Activated T-cell treated with anti-CD3 and anti-CD28 coated beads, Interleukin-2, amount 50 U/mL, for 24 hours (primary cell): ENCODE measurements at regions not wholly inside any gene's neighbourhood (a gene's known extent, or its start where the extent isn't known, plus 50 kb on each side); places are given as distances from the start of the nearest gene placed in this dataset.
"Not testable (repeated sequence)": the region's sequence is repeated elsewhere in the genome, so short reads cannot be mapped to it uniquely, and the experiment has no call there.

Source experiments
- DNase-seq: peaks from one replicate; pipeline ENCODE4 v3.0.0-alpha.2; 2020
- H3K27ac Mint-ChIP-seq: 2 replicates; pipeline ENCODE4 v1.8.0; 2020; ENCODE audit warnings: mild to moderate bottlenecking, mixed read lengths
- H3K27me3 Mint-ChIP-seq: 2 replicates; pipeline ENCODE4 v1.8.0; 2020; ENCODE audit warnings: mixed read lengths
- H3K36me3 Mint-ChIP-seq: 2 replicates; pipeline ENCODE4 v1.8.0; 2020; ENCODE audit warnings: low read depth, mixed read lengths
- H3K4me1 Mint-ChIP-seq: 2 replicates; pipeline ENCODE4 v1.8.0; 2020; ENCODE audit warnings: low read depth, mixed read lengths
- H3K4me3 Mint-ChIP-seq: 2 replicates; pipeline ENCODE4 v1.8.0; 2020; ENCODE audit warnings: mild to moderate bottlenecking, moderate library complexity, mixed read lengths
- H3K9me3 Mint-ChIP-seq: 2 replicates; pipeline ENCODE4 v1.8.0; 2020; ENCODE audit warnings: mixed read lengths

GRCh38 chrX:128897621-128898020, 625.7 kb downstream of the SMARCA1 start:
- no peak overlapping the region for H3K4me3 Mint-ChIP-seq
- no peaks in the 10 kb centered on the region for H3K27me3 Mint-ChIP-seq
- no peak overlapping the region for H3K27ac Mint-ChIP-seq
- H3K4me1 Mint-ChIP-seq: no peaks in the 10 kb centered on the region
- no peak for DNase-seq
- H3K9me3 Mint-ChIP-seq: no peaks in the 10 kb centered on the region
- H3K36me3 Mint-ChIP-seq: no peaks in the 10 kb centered on the region

DNA sequence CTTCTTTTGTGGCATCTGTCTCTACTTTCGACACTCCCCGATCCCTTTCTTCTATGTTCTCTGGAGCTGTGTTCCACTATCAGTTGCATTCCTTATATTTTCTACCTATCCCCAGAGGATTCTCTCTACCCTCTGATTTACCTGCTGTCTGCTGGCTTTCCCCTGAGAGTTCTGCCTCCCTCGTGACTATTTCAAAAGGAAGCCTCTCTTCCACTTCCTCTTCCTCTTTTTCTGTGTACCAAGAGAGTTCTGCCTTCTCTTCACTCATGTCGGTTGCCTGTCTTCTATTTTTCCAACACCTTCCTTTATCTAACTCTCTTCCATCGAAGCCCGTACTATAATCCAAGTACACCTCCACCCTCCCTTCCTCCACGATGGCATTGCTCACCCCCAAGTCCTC, 631.7 kb downstream of the SMARCA1 start:
- DNase-seq: no peak
- no peak overlapping the region for H3K4me3 Mint-ChIP-seq
- H3K36me3 Mint-ChIP-seq: no peaks in the 10 kb centered on the region

GRCh38 chrX:128884430-128884829, 638.9 kb downstream of the SMARCA1 start:
- Mint-ChIP-seq H3K4me1 (no peaks in the 10 kb centered on the region), H3K9me3 (no peaks in the 10 kb centered on the region), H3K27me3 (peaks cover 4% of the 10 kb centered on the region), H3K27ac (no peak overlapping the region), H3K4me3 (no peak overlapping the region), H3K36me3 (no peaks in the 10 kb centered on the region)
- DNase-seq: no peak

More for the DNA sequence above, 631.7 kb downstream of the SMARCA1 start:
- H3K4me1 Mint-ChIP-seq: no peaks in the 10 kb centered on the region
- no peaks in the 10 kb centered on the region for H3K27me3 Mint-ChIP-seq
- H3K27ac Mint-ChIP-seq: no peak overlapping the region
- no peaks in the 10 kb centered on the region for H3K9me3 Mint-ChIP-seq

- H3K9me3 Mint-ChIP-seq: no peaks in the 10 kb centered on the region
Measured at GRCh38 chrX:128883650-128884049, 639.6 kb downstream of the SMARCA1 start.

DNA sequence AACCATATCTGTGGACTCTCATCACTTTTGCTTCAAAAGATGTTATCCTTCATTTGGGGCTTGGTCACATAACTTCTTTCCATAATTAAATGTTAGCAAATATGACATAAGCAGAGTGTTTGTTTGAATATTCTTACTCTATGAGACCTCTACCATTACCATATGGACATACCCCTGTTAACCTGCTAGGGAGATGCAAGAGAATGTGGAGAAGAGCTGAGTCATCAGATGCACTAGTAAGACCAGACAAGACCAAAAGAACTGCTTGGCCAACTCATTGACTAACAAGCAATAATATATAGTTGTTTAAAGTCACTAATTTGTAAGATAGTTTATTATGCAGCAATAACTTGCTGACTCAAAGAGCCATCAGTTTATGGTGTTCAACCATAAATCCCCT, 652.9 kb downstream of the SMARCA1 start:
- Mint-ChIP-seq H3K4me1 (no peaks in the 10 kb centered on the region), H3K27me3 (peaks cover 22% of the 10 kb centered on the region), H3K4me3 (no peak overlapping the region), H3K27ac (no peak overlapping the region), H3K9me3 (no peaks in the 10 kb centered on the region), H3K36me3 (no peaks in the 10 kb centered on the region)
- DNase-seq: no peak

More at GRCh38 chrX:128883650-128884049, 639.6 kb downstream of the SMARCA1 start:
- Mint-ChIP-seq H3K27me3 (peaks cover 4% of the 10 kb centered on the region), H3K36me3 (no peaks in the 10 kb centered on the region), H3K4me3 (no peak overlapping the region), H3K27ac (no peak overlapping the region), H3K4me1 (no peaks in the 10 kb centered on the region)
- no peak for DNase-seq

- Mint-ChIP-seq H3K36me3 (no peaks in the 10 kb centered on the region), H3K27ac (no peak overlapping the region), H3K9me3 (no peaks in the 10 kb centered on the region), H3K4me1 (no peaks in the 10 kb centered on the region), H3K27me3 (peaks cover 13% of the 10 kb centered on the region), H3K4me3 (no peak overlapping the region)
- DNase-seq: no peak
Measured at GRCh38 chrX:128862557-128862956, 660.7 kb downstream of the SMARCA1 start.

GRCh38 chrX:128848374-128848773, 674.9 kb downstream of the SMARCA1 start:
- H3K4me1 Mint-ChIP-seq: no peaks in the 10 kb centered on the region
- no peak overlapping the region for H3K27ac Mint-ChIP-seq

DNA sequence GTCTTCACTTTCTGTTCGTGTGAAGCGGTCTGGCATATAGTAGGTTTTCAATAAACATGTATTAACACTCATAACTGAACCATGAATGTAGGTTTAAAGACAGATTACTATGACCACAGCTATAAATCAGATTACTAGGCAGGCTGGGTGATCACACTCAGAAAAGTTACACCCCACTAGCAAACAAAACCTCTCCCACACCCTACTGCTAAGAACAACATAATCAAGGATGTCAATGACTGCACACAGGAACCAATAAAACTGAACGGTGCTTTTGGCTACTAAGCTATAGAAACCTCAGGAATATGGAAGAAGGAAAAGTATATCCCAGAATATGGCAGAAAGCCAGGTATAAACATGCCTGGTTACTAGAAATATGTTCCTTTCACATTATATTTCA, 676.9 kb downstream of the SMARCA1 start:
- Mint-ChIP-seq H3K27ac (no peak overlapping the region), H3K36me3 (no peaks in the 10 kb centered on the region), H3K4me1 (no peaks in the 10 kb centered on the region), H3K4me3 (no peak overlapping the region), H3K9me3 (no peaks in the 10 kb centered on the region), H3K27me3 (peaks cover 13% of the 10 kb centered on the region)
- DNase-seq: no peak

More at GRCh38 chrX:128848374-128848773, 674.9 kb downstream of the SMARCA1 start:
- no peaks in the 10 kb centered on the region for H3K36me3 Mint-ChIP-seq
- no peak for DNase-seq
- H3K27me3 Mint-ChIP-seq: peaks cover 17% of the 10 kb centered on the region
- H3K9me3 Mint-ChIP-seq: no peaks in the 10 kb centered on the region
- H3K4me3 Mint-ChIP-seq: no peak overlapping the region

DNA sequence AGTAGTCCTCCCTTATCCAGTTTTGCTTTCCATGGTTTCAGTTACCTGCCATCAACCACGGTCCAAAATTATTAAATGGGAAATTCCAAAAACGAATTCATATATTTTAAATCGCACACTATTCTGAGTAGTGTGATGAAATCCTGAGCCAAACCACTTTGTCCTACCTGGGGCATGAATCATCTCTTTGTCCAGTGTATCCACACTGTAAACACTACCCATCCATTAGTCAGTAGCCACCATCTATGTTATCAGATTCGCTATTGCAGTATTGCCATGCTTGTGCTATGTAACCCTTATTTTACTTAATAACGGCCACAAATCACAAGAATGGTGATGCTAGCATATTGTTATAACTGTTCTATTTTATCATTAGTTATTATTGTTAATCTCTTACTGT, 704.6 kb downstream of the SMARCA1 start:
- Mint-ChIP-seq H3K36me3 (no peaks in the 10 kb centered on the region), H3K4me3 (no peak overlapping the region), H3K27me3 (peaks cover 21% of the 10 kb centered on the region), H3K27ac (no peak overlapping the region), H3K9me3 (no peaks in the 10 kb centered on the region), H3K4me1 (no peaks in the 10 kb centered on the region)
- DNase-seq: no peak

GRCh38 chrX:128816919-128817318, 706.4 kb downstream of the SMARCA1 start:
- H3K9me3 Mint-ChIP-seq: no peaks in the 10 kb centered on the region
- H3K27me3 Mint-ChIP-seq: peaks cover 30% of the 10 kb centered on the region
- no peak overlapping the region for H3K27ac Mint-ChIP-seq
- no peaks in the 10 kb centered on the region for H3K36me3 Mint-ChIP-seq
- no peak for DNase-seq
- H3K4me1 Mint-ChIP-seq: no peaks in the 10 kb centered on the region
- H3K4me3 Mint-ChIP-seq: no peak overlapping the region

- H3K27me3 Mint-ChIP-seq: peaks cover 11% of the 10 kb centered on the region
- H3K27ac Mint-ChIP-seq: no peak overlapping the region
- H3K4me3 Mint-ChIP-seq: no peak overlapping the region
- no peaks in the 10 kb centered on the region for H3K4me1 Mint-ChIP-seq
- DNase-seq: no peak
- peaks cover 12% of the 10 kb centered on the region for H3K9me3 Mint-ChIP-seq
- H3K36me3 Mint-ChIP-seq: no peaks in the 10 kb centered on the region
Measured at GRCh38 chrX:128807367-128807766, 715.9 kb downstream of the SMARCA1 start.

- peaks cover 12% of the 10 kb centered on the region for H3K9me3 Mint-ChIP-seq
- H3K27ac Mint-ChIP-seq: no peak overlapping the region
- no peak overlapping the region for H3K4me3 Mint-ChIP-seq
- no peaks in the 10 kb centered on the region for H3K4me1 Mint-ChIP-seq
- DNase-seq: no peak
- peaks cover 8% of the 10 kb centered on the region for H3K27me3 Mint-ChIP-seq
- H3K36me3 Mint-ChIP-seq: no peaks in the 10 kb centered on the region
Measured at GRCh38 chrX:128805236-128805635, 718.1 kb downstream of the SMARCA1 start.

GRCh38 chrX:128804828-128805227, 718.5 kb downstream of the SMARCA1 start:
- H3K27me3 Mint-ChIP-seq: peaks cover 4% of the 10 kb centered on the region
- H3K4me3 Mint-ChIP-seq: no peak overlapping the region
- DNase-seq: no peak
- H3K27ac Mint-ChIP-seq: no peak overlapping the region
- H3K36me3 Mint-ChIP-seq: no peaks in the 10 kb centered on the region
- H3K9me3 Mint-ChIP-seq: peaks cover 12% of the 10 kb centered on the region
- H3K4me1 Mint-ChIP-seq: no peaks in the 10 kb centered on the region

DNA sequence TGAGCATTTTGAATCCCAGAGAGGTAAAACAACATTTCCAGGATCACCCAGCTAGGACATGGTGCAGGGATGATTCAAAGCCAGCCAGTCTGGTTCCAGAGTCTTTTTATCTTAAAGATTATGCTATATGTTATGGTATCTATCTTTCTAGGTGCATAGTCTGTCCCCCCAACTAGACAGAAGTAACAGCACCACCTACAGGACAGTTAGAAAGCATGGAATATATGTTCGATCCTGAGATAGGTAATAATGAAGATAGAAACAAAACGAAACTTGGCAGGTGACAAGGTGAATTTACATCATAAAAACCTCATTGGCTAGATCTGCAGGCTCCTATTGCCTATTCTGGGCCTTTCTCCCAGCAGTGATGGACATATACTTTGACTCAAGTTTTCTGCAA, 723.2 kb downstream of the SMARCA1 start:
- Mint-ChIP-seq H3K9me3 (no peaks in the 10 kb centered on the region), H3K36me3 (no peaks in the 10 kb centered on the region), H3K27ac (no peak overlapping the region), H3K4me3 (no peak overlapping the region), H3K4me1 (no peaks in the 10 kb centered on the region), H3K27me3 (peaks cover 4% of the 10 kb centered on the region)
- DNase-seq: no peak

DNA sequence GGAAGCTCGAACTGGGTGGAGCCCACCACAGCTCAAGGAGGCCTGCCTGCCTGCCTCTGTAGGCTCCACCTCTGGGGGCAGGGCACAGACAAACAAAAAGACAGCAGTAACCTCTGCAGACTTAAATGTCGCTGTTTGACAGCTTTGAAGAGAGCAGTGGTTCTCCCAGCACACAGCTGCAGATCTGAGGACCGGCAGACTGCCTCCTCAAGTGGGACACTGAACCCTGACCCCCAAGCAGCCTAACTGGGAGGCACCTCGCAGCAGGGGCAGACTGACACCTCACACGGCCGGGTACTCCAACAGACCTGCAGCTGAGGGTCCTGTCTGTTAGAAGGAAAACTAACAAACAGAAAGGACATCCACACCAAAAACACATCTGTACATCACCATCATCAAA, 730.9 kb upstream of the ACTRT1 start:
- peaks cover 21% of the 10 kb centered on the region for H3K4me1 Mint-ChIP-seq
- not testable (repeated sequence) for DNase-seq, H3K27me3 Mint-ChIP-seq, H3K9me3 Mint-ChIP-seq, H3K27ac Mint-ChIP-seq, H3K4me3 Mint-ChIP-seq, H3K36me3 Mint-ChIP-seq

DNA sequence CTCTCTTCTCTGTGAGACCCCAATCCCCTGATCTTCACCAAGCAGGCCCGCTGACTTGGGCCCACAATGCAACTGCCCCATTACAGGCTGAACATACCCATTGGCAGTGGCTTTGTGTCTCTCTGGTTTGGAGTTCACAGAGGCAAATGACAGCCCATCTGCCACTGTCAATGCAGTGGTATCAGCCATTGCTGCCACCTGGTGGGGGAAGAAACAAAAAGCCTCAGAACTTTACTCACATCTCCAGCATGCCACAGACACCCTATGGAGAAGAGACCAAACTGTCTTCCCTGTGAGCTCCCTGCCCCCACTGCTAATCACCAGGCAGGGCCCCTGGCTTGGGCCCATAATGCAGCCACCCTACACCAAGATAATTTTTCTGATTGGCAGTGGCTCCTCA, 729.3 kb upstream of the ACTRT1 start:
- peak; percentile 35 for DNase-seq
- Mint-ChIP-seq H3K9me3 (no peaks in the 10 kb centered on the region), H3K36me3 (no peaks in the 10 kb centered on the region), H3K4me3 (no peak overlapping the region), H3K4me1 (peaks cover 21% of the 10 kb centered on the region), H3K27me3 (peaks cover 7% of the 10 kb centered on the region), H3K27ac (no peak overlapping the region)
